GM21528 (cell line): ENCODE measurements at regions not wholly inside any gene's neighbourhood (a gene's known extent, or its start where the extent isn't known, plus 50 kb on each side); places are given as distances from the start of the nearest gene placed in this dataset.

Experiments used
- ATAC-seq: cut with Tn5 transposase; IDR thresholded peaks from one replicate; pipeline ENCODE4 v1.9.1; 2021; ENCODE audit warnings: mild to moderate bottlenecking, moderate library complexity; ENCODE audit not compliant: unreplicated experiment, low FRiP score

DNA sequence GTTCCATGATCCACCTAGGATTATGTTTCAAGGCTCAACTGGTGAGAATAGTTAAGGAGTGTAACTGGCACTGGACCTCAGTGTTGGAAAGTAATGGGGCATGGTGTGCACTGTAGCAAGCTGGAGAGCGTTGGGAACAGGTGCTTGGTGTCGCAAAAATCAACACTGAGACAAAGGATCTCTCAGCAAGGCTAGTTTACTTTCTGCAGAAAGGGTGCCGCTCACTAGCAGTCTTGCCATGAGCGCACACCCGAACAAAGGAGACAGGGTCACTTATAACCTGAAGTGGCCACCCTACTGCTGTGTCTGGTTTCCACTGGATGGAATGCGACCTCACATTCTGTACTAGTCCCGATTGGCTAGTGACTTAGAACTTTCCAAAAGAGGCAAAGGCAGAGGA is 133.2 kb downstream of the TMEM17 start:
- no peak for ATAC-seq

DNA sequence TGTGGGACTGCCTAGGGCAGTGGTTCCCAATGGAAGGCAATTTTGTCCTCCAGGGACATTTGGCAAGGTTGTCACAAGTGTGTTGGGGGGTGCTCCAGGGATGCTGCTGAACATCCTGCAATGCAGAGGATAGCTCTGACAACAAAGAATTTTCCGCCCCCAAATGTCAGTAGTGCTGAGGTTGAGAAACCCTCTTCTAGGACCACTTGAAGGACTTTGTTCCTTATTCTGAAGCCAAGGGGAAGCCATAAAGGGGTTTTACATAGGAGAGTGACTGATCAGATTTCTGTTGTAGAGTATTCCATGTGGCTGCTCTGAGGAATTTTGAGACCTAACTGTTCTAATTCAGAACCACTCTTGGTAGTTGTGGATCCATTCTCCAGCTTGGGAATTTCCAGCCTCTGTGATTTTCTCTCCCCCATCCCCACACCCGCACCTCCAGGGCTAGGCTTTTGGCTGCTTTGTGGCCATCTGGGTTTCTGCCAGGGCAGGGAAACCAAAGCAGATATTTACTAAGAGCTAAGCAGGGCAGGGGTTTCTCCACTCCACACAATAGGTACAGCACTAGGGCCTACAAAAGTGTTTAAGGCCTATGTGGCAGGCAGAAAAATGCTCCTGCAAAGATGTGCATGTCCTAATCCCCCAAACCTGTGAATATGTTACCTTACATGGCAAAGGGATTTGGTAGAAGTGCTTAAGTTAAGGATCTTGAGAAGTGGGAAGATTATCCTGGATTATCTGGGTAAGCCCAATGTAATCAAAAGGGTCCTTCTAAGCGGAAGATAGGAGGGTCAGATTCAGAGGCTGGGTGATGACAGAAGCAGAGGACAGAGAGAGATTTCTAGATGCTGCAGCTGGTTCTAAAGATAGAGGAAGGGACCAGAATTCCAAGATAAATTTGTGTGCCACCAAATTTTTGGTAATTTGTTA is 135.4 kb downstream of the TMEM17 start:
- ATAC-seq: no peak

DNA sequence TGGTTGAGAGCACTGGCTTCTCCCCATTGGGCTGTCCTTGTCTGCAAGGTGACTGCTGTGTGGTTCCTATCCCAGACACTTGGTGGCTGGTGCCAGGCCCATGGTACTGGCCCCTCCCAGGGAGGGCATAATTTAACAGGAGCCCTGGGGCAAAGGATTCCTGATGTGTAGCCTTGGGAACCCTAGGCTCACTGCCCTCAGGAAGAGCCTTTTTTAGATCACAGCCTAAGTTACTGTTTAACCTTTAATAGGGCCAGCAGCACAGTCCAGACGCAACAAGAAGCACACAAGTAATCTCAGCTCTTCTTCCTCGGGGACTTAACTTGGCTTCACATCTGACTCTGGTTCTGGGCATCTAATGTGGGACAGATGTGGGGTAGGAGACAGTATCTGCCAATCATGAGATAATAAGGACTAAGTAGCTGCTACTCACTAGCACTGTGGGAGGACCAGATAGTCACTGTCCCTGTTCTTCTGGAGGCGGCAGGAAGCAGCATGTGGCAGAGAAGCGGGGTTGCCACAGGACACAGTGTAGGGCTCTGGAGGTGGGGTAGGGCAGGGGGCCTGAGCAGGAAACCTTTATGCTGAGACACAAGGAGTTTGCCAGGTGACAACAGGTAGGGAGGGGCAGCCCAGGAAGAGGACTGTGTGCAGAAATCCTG is 136.3 kb downstream of the TMEM17 start:
- ATAC-seq: no peak

DNA sequence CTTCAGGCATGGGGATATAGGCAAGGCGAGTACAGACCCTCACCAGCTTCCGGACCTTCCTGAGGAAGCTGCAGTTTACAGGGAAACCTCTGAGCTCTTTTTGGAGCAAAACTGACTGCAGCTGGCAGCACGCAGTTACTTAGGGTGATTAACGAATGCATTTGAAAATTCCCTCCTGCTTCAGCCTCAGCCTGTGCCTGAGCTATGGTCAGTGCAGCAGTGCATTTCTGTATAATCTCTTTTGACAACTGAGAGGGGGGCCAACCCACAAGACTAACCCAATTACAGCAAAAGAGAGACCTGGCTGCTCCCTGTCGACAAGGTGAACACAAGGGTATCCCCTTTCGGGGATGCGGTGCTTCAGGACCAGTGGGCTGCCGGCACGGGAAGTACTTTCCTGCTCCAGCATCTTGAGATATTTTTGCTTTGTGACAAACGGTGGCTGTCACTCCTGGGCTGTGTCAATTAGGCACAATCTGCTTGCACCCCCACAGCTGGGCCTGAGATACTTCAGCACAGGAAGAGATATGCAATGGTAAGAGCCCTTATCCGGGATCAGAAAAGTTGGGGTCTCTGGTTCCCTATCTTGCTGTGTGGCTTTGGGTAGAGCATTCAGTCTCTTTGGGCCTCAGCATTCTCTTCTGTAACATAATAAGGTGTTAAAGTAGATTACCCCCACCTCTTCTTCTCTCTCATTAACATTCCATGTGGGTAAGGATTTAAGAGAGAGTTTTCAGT is 141.0 kb downstream of the TMEM17 start:
- ATAC-seq: no peak

DNA sequence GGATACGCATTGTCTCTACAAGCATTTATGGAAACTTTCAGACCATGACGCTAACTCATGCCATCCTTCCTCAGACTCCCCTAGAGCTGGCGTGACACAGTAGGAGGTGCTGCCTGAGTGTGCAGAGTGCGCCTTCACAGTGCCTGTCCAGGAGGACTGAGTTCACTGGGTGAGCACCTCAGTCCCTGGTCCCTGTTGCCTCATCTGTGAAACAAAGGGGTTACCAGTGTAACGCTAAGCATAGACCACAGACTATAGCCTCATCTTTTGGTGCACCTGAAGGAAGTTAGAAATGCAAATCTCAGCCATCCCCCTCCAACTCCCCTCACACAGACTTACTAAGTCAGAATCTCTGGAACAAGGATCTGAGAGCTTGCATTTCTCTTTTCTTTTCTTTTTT is 142.8 kb downstream of the TMEM17 start:
- ATAC-seq: peak; percentile 84

DNA sequence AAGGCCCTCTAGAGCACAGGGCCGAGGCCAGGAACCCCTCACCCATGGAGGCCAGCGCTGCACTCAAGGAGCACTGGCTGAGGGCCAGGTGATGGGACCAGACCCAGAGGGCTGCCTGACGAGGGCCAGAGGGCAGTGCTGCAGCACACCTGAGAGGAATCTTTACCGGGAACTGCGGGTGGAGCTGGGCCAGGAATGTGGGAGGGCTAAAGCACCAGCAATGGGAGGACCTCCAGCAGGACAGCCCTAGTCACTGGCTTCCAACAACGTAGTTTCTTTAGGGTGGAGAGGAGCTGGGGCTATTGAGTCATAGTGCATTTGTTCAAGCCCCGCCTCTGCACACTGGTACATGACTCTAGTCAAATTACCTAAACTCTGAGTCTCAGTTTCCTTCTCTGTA is 143.4 kb downstream of the TMEM17 start:
- peak; percentile 40 for ATAC-seq

DNA sequence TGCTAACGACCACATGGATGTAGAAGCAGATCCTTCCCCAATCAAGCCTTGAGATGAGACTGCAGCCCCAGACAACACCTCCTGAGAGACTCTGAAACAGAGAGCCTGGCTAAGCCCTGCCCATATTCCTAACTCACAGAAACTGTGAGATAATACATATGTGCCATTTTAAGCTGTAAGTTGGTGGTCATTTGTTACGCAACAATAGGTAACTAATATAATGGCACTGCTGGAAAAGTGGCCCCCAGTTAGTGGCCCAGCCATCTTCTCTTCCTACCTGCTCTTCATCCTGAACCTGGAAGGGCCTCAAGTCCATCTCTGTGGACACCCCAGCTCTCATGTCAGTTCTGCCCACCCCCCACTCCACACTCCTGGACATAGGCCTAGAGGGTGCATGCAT is 144.0 kb downstream of the TMEM17 start:
- no peak for ATAC-seq

DNA sequence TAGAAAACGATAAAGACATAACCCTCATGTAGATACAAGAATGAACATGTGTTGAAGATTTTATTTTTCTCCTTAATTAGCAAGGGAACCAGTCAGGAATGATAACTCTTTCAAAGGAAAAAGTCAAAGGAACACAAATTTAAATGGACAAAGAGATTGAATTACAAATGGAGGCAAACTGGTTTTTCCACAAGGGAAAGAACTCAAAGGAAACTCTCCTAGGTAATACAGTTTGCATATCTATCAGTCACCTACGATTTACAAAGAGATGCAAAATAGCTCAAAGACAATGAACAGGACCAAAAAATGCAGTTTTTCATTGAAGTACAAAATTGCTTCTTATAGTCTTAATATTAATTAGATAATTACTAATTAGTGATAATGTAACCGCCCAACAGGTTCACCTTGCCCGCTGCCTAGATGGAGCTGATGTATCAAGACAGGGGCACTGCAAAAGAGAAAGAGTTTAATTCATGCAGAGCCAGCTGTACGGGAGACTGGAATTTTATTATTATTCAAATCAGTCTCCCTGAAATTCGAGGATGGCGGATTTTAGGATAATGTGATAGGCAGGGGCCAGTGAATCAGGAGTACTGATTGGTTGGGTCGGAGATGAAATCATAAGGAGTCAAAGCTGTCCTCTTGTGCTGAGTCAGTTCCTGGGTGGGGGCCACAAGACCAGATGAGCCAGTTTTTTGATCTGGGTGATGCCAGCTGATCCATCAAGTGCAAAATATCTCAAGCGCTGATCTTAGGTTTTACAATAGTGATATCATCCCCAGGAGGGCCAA is 151.0 kb downstream of the TMEM17 start:
- ATAC-seq: no peak

DNA sequence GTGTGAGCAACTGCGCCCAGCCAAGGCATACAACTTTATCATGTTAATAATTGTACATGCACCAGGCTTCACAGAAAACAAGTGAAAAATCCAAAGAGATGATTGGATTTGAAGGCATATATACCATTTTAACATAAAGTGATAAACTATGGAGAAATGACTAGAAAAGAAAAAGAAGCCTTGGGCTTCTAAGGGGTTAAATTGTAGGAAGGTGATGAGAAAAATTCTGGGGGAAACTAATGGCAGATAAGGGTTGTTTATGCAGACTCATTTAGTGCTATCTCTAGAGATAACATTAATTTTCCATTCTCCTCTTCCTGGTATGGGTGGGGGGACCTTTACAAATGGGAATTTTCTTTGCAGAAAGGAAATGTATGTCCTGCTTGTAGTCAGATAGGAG is 154.0 kb downstream of the TMEM17 start:
- no peak for ATAC-seq

DNA sequence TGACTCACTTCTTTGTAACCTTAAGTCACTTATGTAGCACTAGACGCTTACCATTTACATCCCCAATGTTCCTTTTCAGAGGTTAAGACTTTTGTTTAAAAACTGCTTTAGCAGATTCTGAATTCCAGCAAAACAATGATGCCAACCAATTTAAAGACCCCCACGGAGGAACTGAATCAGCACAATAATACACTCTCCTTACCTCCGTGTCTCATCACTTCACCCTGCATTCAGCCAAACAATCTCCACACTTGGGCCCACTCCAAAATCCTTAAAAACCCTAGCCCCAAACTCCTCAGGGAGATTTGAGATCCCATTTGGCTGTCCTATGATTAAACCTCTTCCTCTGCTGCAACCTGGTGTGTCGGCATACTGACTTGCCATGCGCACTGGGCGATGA is 153.9 kb downstream of the B3GNT2 start:
- ATAC-seq: no peak

DNA sequence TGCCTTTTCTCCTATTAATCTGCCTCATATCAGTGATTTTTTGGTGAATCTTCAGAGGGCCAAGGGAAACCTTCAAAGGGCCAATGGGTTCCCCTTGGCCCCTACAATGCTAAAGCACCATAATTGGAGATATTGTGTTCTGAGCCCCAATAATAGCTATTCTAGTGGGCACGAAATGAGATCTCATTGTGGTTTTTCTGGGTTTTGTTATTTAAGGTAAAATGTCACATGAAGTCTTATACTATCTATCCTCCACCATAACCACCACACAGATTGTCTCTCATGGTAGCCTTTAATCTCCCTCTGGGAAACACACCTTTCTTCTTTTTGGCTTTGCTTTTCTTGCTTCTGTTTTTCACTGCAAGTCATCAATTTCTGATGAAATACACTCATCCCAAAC is 152.8 kb downstream of the B3GNT2 start:
- ATAC-seq: no peak

DNA sequence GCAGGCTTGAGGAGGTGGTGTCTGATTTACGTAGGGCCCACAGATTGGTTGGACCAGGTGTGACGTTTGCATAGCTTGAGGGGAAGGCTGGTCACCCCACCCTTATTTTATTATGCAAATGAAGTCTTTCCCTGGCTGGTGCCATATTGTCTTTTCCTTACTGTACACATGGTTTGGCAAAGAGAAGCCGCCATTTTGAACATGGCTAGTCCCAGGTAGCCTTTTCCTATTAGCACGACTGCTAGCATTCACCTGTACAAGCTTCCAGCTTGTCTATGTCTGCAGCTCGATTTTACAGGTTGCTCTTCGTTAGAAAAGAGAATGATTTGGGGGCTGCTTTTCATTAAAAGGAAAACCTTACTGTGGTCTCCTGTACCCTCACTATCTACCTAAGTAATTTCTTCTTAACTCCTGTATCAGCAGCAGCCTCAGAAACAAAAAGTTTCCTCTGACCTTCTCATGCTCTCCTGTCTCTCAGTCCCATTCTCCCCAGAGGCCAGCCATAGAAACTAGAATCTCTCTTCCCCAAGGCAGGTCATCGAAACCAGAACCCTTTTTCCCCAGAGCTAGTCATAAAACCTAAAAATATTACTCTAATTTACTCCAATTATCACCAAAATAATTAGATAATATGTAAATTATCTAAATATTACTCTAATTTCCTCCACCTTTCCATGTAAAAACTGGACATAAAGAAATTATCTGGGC is 151.8 kb downstream of the B3GNT2 start:
- no peak for ATAC-seq

DNA sequence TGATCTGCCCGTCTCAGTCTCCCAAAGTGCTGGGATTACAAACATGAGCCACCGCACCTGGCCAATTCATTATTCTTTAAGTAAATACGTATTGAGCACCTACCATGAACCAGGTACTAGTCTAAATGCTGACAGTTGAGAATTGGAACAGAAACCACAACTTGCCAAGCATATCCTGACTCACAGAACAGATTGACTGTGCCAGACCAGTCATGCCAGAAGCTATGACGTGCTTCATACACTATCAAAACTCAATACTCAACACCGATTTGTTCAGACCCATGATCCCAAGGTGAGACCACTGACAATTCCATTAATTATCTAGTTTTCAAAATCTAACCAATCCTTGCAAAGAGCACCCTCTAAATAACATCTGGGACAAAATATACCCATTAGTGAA is 148.6 kb downstream of the B3GNT2 start:
- ATAC-seq: peak; percentile 61

DNA sequence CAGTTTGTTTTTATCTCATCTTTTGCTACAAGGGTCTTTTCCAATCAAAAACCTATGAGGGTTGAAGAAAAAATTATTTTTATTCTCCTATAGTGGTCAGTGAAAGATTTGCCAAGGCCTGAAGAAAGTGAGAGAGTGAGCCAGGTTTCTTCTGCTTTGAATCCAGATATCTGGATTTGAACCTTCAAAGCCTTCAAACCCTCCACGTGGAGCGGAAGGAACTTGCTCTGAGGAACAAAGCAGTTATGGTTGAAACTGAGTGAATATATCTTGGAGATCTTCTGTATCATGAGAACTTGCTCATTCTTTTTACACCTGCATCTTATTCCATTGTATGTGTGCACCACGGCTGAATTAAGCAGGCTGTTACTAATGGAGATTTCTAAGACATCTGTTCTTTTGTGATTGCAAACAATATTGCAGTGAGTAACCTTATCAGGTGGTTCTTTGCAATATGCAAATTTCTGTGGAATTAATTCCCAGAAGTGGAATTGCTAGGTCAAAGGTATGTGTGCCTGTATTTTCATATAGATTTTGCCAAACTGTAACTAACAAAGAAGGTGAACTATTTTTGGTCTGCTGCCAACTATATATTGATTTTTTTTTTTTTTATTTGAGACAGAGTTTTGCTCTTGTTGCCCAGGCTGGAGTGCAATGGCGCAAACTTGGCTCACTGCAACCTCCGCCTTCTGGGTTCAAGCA is 147.9 kb downstream of the B3GNT2 start:
- ATAC-seq: no peak

DNA sequence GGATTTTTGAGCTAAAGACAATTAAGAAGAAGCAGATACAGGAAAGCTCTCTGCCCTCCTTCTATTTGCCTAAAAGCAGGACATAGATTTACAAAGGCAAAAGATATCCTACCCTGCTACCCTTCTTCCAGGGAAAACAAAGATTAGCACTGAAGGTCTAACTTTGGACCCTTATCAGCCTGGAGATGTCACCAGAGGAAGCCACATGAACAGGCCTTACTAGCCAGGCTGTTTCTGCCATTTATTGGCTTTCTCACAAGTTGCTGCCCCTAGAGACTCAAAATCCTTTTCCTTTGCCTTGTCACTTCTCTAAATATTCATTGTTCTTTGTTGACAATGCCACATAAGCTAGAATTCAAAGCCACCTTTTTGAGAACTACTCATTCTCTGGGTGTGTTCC is 147.3 kb downstream of the B3GNT2 start:
- no peak for ATAC-seq

DNA sequence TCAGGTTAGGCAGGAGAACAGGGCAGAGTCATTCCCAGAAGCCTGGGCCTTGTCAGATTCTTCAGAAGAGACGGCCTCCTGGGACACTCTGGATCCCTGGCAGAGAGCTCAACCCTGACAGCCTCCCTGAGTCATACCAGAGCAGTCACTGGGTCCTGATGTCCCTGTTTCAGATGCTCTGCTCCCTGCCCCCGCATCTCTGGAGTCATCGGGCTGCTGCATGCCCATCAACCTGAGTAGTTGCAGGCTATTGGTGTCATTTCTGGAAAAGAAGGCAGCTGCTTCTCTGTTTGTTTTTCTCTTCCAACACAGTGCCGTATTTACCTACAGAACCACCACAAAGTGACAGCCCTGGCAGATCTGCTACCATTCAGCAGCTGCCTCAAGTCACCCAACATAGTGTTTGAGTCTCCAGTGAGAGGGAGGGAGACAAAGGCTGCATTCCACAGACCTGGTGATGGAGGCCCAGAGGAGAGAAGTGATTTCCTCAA is 145.1 kb downstream of the B3GNT2 start:
- no peak for ATAC-seq

DNA sequence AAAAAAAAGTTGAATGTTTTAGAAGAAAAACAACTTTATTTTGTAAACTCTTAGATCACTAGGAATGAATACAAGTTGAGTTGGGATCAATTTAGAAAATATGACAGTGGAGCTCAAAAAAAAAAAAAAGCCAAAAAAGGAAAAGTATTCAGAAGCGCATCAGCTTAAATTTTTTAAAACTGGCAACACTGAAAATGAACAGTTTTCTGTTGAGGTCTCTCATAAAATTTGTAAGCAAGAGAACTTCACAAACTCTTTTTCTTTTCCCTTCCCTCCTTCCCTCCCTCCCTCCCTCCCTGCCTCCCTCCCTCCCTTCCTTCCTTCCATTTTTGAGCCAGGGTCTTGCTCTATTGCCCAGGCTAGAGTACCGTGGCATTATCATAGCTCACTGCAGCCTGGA is 143.9 kb downstream of the B3GNT2 start:
- no peak for ATAC-seq

DNA sequence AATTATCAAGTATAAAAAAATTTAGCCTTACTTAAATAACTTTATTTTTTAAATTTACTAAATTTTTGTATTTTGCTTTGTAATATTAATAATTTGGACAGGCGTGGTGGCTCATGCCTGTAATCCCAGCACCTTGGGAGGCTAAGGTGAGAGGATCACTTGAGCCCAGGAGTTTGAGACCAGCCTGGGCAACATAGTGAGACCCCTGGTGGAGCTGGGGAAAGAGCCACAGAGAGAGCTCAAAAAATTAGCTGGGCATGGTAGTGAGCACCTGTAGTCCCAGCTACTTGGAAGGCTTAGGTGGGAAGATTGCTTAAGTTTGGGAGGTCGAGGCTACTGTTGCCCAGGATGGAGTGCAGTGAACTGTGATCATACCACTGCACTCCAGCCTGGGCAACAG is 143.5 kb downstream of the B3GNT2 start:
- no peak for ATAC-seq

DNA sequence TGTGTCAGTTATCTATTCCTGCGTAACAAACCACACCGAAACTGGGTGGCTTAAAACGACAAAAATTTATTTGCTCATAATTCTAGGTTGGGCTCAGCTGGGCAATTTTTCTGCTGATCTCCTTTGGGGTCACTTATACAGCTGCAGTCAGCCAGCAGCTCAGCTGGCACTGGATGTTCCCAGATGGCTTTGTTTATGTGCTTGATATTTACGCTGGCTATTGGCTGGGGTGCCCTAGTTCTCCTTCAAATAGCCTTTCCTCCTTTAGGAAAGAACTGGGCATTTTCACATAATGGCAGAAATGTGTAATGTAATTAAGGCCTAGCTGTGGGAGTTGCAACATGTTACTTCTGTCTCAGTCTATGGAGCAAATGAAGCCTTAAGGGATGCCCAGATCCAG is 142.2 kb downstream of the B3GNT2 start:
- ATAC-seq: no peak
